ENCODE measurements at regions not wholly inside any gene's neighbourhood (a gene's known extent, or its start where the extent isn't known, plus 50 kb on each side); places are given as distances from the start of the nearest gene placed in this dataset.

DNA sequence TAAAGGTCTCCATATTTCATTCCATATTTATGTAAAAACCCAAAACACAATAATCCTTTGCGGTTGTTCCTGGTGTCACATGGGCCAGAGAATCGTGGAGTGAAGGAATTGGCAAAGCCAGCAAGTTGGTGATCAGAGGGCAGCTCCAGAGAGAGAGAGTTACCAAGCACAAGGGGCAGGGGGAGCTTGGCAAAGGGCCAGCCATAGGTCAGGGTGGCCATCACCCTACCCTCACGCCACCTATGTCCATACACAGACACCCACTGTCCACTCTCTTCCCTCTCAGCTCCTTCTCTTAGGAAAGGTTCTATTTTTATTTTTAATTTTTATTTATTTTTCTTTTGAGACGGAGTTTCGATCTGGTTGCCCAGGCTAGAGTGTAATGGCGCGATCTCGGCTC is 163.2 kb upstream of the JARID2 start:
- ATAC-seq (ENCODE audit: low FRiP score in 2 of 2) (no peak), DNase-seq (no peak)
- Histone ChIP-seq H3K27me3 (no peaks in the 10 kb centered on the region), H3K27ac (no peak overlapping the region), H3K9me3 (no peaks in the 10 kb centered on the region), H3K36me3 (no peaks in the 10 kb centered on the region), H3K4me3 (no peak overlapping the region), H3K4me1 (no peaks in the 10 kb centered on the region)
- no peak for TF ChIP-seq EP300 (IDR thresholded peaks at IDR 0.05)
- no peak for TF ChIP-seq POLR2AphosphoS5 (IDR thresholded peaks at IDR 0.05)
- no peak for TF ChIP-seq POLR2A (IDR thresholded peaks at IDR 0.05)
- TF ChIP-seq, protein P1, sequence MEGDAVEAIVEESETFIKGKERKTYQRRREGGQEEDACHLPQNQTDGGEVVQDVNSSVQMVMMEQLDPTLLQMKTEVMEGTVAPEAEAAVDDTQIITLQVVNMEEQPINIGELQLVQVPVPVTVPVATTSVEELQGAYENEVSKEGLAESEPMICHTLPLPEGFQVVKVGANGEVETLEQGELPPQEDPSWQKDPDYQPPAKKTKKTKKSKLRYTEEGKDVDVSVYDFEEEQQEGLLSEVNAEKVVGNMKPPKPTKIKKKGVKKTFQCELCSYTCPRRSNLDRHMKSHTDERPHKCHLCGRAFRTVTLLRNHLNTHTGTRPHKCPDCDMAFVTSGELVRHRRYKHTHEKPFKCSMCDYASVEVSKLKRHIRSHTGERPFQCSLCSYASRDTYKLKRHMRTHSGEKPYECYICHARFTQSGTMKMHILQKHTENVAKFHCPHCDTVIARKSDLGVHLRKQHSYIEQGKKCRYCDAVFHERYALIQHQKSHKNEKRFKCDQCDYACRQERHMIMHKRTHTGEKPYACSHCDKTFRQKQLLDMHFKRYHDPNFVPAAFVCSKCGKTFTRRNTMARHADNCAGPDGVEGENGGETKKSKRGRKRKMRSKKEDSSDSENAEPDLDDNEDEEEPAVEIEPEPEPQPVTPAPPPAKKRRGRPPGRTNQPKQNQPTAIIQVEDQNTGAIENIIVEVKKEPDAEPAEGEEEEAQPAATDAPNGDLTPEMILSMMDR (IDR thresholded peaks at IDR 0.05) = no peak
- WGBS, 2 donors = 82 to 87% methylated on average over 8 of the region's 8 CpGs

DNA sequence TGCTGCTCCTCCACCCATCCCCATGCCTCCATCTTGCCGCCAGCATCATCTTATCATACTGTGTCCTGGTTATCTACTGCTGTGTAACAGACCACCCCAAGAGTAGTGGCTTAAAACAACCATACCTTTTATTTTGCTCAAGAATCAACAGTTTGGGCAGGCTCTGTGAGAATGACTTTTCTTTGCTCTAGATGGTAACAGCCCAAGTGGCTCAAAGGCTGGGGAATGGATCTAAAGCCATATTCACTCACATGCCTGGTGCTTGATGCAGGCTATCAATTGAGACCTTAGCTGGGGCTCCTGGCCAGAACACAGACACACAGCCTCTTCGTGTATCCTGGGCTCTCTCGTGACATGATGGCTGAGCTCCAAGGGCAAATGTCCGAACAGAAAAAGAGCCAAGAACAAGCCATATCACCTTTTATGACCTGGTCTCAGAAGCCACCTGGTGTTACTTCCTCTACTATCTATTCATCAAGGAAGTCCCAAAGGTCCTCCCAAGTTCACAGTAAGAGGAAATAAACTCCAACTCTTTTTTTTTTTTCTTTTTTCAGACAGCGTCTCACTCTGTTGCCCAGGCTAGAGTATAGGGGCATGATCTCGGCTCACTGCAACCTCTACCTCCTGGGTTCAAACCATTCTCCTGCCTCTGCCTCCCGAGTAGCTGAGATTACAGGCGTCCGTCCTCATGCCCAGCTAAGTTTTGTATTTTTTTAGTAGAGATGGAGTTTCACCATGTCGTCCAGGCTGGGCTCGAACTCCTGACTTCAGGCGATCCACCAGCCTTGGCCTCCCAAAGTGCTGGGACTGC is 159.3 kb upstream of the JARID2 start:
- WGBS, 2 donors = 78 to 79% methylated on average over 12 of the region's 12 CpGs
- no peak for DNase-seq
- no peak overlapping the region for H3K27ac ChIP-seq
- no peaks in the 10 kb centered on the region for H3K36me3 ChIP-seq
- no peak for ATAC-seq (ENCODE audit: low FRiP score in 2 of 2)
- no peak overlapping the region for H3K4me3 ChIP-seq
- no peaks in the 10 kb centered on the region for H3K9me3 ChIP-seq
- no peaks in the 10 kb centered on the region for H3K27me3 ChIP-seq
- TF ChIP-seq, protein P1 (IDR thresholded peaks at IDR 0.05) = no peak
- TF ChIP-seq POLR2A (IDR thresholded peaks at IDR 0.05) (no peak), POLR2AphosphoS5 (IDR thresholded peaks at IDR 0.05) (no peak), EP300 (IDR thresholded peaks at IDR 0.05) (no peak)
- peaks cover 10 to 17% (median 13%) of the 10 kb centered on the region in 4 donors for H3K4me1 ChIP-seq

DNA sequence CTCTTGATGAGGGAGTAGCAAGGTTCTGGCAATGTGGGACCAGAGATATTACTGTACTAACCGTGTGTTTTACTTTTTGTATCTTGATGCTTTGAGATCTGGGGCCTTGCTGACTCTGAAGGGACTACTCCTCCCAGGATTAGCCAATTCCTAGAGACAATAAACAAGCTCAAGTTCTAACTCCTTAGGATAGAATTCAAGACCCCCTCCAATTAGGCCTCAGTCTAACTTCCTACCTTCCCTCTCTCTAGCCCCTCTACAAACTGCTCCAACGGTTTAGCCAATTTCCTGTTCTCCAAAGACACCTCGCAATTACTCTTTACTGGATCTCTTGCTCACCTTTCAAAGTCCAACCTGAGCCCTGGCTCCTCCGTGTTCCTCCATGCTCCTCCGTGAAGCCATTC is 158.7 kb upstream of the JARID2 start:
- WGBS, 2 donors = 89 to 92% methylated on average over 5 of the region's 5 CpGs
- H3K4me3 ChIP-seq = no peak overlapping the region
- no peaks in the 10 kb centered on the region for H3K36me3 ChIP-seq
- H3K9me3 ChIP-seq = no peaks in the 10 kb centered on the region
- no peaks in the 10 kb centered on the region for H3K27me3 ChIP-seq
- DNase-seq (no peak), ATAC-seq (ENCODE audit: low FRiP score in 2 of 2) (no peak)
- peaks cover 10 to 17% (median 13%) of the 10 kb centered on the region in 4 donors for H3K4me1 ChIP-seq
- TF ChIP-seq, protein P1 (IDR thresholded peaks at IDR 0.05) = no peak
- TF ChIP-seq POLR2AphosphoS5 (IDR thresholded peaks at IDR 0.05) = no peak
- TF ChIP-seq EP300 (IDR thresholded peaks at IDR 0.05) = no peak
- no peak for TF ChIP-seq POLR2A (IDR thresholded peaks at IDR 0.05)
- no peak overlapping the region for H3K27ac ChIP-seq

DNA sequence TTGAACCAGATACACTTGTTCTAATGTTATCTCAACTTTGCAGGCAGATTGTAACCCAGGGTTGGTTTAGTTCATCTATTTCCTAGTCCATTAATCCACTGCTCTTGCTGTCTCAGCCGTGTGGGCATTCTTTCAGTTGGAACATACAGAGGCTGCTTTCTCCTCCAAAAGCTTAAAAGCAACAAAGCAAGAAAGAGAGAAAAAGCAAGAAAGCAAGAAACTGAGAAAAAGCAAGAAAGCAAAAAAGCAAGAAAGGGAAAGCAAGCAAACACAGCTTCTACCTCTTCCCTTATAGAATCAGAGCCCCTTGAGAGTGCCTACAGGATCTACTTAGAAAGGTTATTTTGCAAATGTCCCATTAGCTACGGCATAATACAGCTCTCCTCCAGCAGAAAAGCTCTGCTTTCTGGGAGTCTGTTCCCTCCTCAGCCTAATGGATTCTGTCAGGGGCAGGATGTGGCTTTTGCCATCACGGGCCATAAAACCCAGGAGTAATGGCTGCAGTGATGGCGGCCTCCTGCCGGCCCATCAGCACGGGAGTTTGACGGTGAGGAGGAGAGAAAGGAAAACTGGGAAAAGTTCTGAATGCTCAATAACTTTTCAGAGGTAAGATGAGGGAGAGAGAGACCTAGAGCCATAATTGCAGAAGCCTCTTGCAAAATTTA is 156.8 kb upstream of the JARID2 start:
- 47 to 62% methylated on average over 7 of the region's 7 CpGs for WGBS, 2 donors
- Histone ChIP-seq H3K27me3 (no peaks in the 10 kb centered on the region), H3K4me1 (peaks cover 10 to 17% (median 13%) of the 10 kb centered on the region in 4 donors), H3K36me3 (no peaks in the 10 kb centered on the region), H3K4me3 (no peak overlapping the region), H3K9me3 (no peaks in the 10 kb centered on the region), H3K27ac (no peak overlapping the region)
- ATAC-seq (ENCODE audit: low FRiP score in 2 of 2) = no peak
- TF ChIP-seq POLR2A (IDR thresholded peaks at IDR 0.05) (no peak), POLR2AphosphoS5 (IDR thresholded peaks at IDR 0.05) (no peak)
- no peak for DNase-seq

DNA sequence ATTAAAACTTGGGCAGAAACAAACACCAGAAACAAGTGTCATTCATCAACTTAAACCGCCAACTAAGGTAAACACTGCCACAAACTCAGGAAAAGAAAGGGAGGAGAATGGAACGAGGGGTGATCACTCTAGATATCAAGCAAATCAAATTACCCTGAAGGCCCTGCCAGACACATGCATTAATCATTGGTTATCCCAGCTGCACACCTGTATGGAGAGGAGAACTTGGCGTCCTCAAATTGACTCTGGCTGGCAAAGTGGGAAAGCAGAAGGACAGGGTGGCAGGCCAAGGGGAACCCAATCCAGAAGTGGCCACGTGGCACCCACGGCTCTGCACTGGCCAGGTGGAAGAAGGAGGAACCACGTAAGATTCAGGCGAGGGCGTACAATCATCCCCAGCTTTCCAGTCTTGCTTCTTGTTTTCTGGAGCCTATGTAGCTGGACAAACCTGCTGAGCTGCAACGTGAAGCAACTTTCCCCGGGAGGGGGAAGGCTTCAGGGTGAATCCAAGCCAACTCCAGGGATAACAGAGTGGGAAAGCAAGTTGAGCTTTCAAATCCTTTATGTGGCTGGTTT is 156.2 kb upstream of the JARID2 start:
- TF ChIP-seq, protein P1 (IDR thresholded peaks at IDR 0.05) = no peak
- no peak for TF ChIP-seq POLR2AphosphoS5 (IDR thresholded peaks at IDR 0.05)
- 29 to 48% methylated on average over 10 of the region's 10 CpGs for WGBS, 2 donors
- Histone ChIP-seq H3K27ac (peak overlapping the region in 1 of 4 donors; percentile 1), H3K36me3 (no peaks in the 10 kb centered on the region), H3K4me1 (peaks cover 10 to 17% (median 13%) of the 10 kb centered on the region in 4 donors), H3K4me3 (no peak overlapping the region), H3K9me3 (no peaks in the 10 kb centered on the region), H3K27me3 (no peaks in the 10 kb centered on the region)
- DNase-seq (peak in 1 of 2 donors; percentile 76), ATAC-seq (ENCODE audit: low FRiP score in 2 of 2) (peak; percentile 48 to 54)

All from upper lobe of left lung (tissue), 6 donors.